HL-60 (cell line): ENCODE measurements at regions not wholly inside any gene's neighbourhood (a gene's known extent, or its start where the extent isn't known, plus 50 kb on each side); places are given as distances from the start of the nearest gene placed in this dataset.

Experiments used
- TF ChIP-seq, protein P1 (sequence below): IDR thresholded peaks from one replicate; pipeline ENCODE4 v1.5.1; 2011; ENCODE audit warnings: low read length, control low read depth, inconsistent platforms; ENCODE audit not compliant: insufficient read depth
- TF ChIP-seq, protein P2 (sequence below): IDR thresholded peaks from 2 replicates; pipeline ENCODE4 v1.6.1; 2012; ENCODE audit warnings: low read depth; ENCODE audit not compliant: insufficient replicate concordance

DNA sequence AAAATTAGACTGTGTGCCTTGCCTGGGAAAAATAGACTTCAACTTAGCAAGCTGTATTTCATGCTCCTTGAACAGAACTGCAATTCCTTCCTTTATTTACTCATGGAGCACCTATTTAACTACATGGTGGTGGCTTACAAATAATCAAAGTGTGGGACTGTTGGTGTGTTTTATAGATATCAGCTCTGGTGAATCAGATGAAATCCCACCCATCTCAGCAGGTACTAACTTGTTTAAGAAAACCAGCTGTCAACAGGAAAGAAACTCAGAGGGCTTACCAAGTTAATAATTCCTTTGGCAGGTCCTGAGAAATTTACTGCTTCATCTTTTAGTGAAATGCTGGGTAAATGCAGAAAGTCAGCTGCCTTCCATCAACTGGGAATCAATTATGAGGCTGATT, 830.6 kb downstream of the SLC4A3 start:
- TF ChIP-seq, protein P1, sequence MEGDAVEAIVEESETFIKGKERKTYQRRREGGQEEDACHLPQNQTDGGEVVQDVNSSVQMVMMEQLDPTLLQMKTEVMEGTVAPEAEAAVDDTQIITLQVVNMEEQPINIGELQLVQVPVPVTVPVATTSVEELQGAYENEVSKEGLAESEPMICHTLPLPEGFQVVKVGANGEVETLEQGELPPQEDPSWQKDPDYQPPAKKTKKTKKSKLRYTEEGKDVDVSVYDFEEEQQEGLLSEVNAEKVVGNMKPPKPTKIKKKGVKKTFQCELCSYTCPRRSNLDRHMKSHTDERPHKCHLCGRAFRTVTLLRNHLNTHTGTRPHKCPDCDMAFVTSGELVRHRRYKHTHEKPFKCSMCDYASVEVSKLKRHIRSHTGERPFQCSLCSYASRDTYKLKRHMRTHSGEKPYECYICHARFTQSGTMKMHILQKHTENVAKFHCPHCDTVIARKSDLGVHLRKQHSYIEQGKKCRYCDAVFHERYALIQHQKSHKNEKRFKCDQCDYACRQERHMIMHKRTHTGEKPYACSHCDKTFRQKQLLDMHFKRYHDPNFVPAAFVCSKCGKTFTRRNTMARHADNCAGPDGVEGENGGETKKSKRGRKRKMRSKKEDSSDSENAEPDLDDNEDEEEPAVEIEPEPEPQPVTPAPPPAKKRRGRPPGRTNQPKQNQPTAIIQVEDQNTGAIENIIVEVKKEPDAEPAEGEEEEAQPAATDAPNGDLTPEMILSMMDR: no peak
- TF ChIP-seq, protein P2, sequence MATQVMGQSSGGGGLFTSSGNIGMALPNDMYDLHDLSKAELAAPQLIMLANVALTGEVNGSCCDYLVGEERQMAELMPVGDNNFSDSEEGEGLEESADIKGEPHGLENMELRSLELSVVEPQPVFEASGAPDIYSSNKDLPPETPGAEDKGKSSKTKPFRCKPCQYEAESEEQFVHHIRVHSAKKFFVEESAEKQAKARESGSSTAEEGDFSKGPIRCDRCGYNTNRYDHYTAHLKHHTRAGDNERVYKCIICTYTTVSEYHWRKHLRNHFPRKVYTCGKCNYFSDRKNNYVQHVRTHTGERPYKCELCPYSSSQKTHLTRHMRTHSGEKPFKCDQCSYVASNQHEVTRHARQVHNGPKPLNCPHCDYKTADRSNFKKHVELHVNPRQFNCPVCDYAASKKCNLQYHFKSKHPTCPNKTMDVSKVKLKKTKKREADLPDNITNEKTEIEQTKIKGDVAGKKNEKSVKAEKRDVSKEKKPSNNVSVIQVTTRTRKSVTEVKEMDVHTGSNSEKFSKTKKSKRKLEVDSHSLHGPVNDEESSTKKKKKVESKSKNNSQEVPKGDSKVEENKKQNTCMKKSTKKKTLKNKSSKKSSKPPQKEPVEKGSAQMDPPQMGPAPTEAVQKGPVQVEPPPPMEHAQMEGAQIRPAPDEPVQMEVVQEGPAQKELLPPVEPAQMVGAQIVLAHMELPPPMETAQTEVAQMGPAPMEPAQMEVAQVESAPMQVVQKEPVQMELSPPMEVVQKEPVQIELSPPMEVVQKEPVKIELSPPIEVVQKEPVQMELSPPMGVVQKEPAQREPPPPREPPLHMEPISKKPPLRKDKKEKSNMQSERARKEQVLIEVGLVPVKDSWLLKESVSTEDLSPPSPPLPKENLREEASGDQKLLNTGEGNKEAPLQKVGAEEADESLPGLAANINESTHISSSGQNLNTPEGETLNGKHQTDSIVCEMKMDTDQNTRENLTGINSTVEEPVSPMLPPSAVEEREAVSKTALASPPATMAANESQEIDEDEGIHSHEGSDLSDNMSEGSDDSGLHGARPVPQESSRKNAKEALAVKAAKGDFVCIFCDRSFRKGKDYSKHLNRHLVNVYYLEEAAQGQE: no peak
